ENCODE measurements at regions not wholly inside any gene's neighbourhood (a gene's known extent, or its start where the extent isn't known, plus 50 kb on each side); places are given as distances from the start of the nearest gene placed in this dataset.
"Not testable (repeated sequence)": the region's sequence is repeated elsewhere in the genome, so short reads cannot be mapped to it uniquely, and the experiment has no call there.

DNA sequence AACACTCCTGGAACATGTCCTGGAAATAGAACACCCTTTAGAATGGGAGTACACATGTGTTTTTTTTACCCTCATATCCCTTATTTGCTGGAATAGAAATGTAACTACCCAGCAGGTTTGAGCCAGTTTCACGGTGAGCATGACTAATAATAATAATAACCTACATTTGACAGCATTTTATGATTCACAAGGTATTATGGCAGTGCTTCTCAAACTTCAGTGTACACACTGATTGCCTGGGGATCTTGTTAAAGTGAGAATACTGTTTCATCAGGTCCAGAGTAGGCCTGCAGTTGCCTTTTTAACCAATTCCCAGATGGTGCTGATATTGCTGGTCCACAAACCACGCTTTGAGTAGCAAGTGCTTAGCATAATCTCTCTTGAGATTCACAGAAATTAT, 63.9 kb downstream of the NFKBIZ start:
- no peak for DNase-seq

DNA sequence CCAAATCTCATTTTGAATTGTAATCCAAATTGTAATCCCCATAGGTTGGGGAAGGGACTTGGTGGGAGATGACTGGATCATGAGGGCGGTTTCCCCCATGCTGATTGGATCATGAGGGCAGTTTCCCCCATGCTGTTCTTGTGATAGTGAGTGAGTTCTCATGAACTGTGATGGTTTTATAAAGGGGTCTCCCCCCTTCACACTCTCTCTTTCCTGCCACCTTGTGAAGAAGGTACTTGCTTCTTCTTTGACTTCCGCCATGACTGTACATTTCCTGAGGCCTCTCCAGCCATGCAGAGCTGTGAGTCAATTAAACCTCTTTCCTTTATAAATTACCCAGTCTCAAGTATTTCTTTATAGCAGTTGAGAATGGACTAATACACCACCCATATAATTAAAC, 68.4 kb downstream of the NFKBIZ start:
- not testable (repeated sequence) for DNase-seq

DNA sequence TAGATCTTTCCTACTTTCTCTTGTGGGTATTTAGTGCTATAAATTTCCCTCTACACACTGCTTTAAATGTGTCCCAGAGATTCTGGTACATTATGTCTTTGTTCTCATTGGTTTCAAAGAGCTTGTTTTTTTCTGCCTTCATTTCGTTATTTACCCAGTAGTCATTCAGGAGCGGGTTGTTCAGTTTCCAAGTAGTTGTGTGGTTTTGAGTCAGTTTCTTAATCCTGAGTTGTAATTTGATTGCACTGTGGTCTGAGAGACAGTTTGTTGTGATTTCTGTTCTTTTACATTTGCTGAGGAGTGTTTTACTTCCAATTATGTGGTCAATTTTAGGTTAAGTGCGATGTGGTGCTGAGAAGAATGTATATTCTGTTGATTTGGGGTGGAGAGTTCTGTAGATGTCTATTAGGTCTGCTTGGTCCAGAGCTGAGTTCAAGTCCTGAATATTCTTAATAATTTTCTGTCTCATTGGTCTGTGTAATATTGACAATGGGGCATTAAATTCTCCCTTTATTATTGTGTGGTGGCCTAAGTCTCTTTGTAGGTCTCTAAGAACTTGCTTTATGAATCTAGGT, 72.9 kb downstream of the NFKBIZ start:
- DNase-seq, result not testable (repeated sequence)

DNA sequence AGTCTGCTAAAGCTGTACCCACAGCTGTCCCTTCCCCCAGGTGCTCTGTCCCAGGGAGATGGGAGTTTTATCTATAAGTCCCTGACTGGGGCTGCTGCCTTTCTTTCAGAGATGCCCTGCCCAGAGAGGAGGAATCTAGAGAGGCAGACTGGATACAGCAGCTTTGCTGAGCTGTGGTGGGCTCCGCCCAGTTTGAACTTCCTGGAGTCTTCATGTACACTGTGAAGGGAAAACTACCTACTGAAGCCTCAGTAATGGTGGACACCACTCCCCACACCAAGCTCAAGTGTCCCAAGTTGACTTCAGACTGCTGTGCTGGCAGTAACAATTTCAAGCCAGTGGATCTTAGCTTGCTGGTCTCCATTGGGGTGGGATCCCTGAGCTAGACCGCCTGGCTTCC, 75.3 kb downstream of the NFKBIZ start:
- not testable (repeated sequence) for DNase-seq

DNA sequence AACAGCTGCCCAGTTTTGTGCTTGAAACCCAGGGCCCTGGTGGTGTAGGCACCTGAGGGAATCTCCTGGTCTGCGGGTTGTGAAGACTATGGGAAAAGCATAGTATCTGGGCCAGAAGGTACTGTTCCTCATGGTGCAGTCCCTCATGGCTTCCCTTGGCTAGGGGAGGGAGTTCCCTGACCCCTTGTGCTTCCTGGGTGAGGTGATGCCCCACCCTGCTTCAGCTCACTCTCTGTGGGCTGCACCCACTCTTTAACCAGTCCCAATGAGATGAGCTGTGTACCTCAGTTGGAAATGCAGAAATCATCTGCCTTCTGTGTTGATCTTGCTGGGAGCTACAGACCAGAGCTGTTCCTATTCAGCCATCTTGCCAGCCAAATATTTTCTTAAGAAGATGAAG, 75.8 kb downstream of the NFKBIZ start:
- DNase-seq, result not testable (repeated sequence)

DNA sequence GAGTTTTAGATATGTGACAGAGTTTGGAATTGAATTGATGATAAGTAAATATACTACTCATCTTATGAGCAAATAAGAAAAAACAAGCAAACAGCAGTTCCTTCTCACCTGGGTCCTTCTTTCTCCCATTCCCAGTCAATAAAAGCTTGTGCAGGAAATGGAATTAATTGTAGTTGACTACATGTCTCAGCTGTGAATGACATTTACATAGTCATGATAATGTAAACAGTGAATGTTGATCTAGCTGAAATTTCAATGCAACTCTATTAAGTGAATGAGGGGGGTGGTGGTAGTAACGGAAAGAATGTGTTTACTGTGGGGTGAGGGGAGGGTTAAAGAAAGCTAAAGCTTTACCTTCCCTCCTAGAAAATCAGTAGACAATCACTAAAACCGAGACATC, 76.2 kb downstream of the NFKBIZ start:
- DNase-seq, result peak; percentile 73

DNA sequence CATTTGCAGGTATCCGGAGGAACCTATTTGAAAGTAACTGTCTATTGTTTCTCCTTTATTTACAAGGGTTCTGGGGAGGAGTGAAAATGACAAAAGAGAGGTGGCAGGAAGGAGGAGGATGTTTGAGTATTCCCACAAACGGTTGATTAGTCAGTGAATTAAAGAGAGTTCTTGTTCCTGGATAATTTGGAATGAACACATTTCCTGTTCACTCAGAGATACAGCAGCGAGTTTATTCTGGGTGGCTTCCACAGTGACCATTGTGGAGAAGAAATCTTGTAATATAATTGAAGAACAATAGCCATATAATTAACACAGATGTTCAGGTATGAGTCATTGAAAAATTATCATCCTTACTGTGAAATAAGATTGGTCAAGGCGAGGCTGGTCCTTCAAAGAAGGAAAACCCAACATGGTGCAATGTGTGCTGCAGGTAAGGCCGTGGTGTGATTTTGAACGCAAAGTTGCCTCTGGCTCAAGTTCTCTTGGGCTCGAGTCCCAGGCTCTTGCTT, 77.3 kb downstream of the NFKBIZ start:
- DNase-seq, result peak; percentile 28

DNA sequence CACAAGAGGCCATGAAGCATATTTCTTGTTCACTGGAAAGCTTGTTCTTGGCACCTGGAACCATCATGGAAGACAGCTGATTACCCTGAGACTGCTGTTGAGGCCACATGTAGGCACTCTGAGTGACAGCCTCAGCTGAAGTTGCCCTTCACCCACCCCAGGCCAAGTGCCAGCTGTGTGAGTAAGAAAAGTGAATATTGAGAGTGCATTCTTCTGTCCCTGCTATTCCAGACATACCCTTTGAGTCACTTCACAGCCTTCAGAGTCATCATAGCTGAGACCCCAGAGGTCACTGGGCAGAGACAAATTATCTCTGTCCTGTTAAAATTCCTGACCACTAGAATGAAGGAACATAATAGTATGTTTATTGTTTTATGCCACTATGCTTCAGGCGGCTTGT, 79.6 kb downstream of the NFKBIZ start:
- DNase-seq, result no peak

DNA sequence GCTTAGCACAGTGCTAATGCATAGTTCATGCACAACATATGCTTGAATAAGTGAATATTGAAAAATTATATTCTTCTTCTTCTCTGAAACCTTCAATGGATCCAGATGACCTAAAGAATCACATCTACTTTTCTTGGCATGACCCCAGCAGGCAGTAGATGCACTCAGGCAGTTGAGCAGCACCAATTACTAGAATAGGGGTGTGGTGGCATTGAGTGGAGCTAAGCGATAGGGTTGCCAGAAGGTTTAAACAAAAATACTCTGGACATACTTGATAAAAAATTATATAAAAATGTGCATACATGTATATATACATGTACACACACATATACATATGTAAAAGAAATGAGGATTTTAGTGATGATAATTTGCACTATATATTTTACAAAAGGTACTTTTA, 81.8 kb downstream of the NFKBIZ start:
- DNase-seq, result no peak

DNA sequence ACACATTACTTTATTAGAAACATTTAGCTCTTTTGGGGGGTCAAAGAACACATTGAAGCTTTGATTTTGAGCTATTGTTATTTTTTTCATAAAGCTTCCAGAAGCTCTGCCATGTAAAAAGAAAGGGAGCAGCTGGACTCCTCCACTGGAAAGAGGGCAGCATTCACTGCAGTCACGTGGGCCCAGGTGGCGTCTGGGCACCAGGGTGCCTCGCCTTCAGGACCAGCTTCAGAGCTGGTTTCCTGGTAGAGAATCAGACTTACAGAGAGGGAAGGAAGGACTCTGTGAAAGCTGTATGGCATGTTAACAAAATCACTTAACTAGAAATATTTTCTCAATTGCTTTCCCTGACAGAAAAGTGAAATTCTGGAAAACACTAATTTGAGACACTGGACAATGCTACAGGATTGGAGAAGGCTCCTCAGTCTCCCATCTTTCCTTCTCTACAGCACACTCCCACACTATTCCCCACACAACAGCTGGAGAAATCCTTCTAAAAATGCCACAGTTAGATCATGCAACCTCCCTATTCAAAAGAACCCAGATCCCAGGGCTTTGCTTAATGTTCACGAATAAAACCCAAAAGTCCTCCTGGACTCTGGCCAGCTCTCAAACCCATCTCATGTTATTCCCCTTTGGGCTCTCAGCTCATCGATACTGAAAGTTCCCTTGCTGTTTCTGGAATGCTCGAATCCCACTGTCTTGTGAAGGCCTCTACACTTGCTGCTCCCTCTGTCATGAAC, 83.2 kb downstream of the NFKBIZ start:
- no peak for DNase-seq

DNA sequence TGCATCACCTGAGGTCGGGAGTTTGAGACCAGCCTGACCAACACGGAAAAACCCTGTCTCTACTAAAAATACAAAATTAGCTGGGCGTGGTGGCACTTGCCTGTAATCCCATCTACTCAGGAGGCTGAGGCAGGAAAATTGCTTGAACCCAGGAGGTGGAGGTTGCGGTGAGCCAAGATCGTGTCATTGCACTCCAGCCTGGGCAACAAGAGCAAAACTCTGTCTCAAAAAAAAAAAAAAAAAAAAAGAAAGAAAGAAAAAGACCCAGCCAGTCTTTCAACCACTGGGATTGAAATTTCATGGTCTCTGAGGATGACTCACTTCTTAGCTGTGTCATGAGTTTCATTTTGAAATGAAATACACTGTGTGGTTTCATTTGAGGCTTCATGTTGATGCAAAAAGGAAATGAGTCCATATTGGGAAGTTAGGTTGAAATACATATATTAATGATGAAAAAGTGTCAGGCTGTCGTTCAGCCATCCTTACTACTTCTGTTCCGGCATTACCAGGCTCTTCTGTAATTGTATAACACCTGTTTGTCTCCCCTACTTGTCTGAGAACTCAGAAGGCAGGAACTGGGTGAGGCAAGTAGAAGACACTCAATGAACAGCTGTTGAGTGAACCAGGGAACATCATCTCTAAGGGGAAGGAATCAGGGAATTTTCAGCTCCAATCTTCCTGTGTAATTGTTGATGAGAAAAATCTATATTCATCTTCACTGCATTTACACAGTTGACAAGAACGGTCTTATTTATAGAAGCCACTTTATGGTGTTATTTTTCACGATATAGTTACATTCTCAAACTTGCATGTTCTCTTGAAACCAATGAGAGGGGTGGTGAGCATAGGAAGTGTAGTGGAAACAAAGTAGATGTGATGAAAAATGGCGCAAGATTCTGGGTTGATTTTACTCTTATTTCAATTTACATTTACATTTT, 87.4 kb downstream of the NFKBIZ start:
- DNase-seq, result no peak

DNA sequence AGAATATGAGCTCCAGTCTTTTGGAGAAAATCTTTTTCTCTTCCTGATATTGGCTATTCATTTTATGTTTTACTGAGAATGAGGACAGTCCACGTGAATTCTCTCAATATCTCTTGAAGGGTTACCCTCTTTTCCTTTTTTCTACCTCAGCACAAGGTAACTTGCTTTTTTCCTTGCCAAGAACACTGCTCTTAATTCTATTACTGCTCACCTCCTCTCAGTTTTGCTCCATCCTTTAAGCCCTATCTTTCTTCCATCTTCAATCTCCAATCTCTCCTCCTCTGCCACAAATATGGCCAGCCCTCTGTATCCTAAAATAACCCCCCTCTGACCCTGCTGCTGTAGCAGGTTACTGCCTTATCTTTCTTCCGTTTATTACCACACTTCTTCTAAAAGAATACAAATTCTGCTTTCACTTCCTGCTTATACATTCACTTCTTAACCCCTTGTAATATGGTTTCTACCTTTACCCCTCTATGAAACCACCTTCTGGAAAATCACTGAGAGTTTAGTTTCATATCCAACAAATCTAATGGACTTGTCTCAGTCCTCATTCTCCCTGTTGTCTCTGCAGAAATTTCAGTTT, 89.0 kb downstream of the NFKBIZ start:
- DNase-seq, result no peak

DNA sequence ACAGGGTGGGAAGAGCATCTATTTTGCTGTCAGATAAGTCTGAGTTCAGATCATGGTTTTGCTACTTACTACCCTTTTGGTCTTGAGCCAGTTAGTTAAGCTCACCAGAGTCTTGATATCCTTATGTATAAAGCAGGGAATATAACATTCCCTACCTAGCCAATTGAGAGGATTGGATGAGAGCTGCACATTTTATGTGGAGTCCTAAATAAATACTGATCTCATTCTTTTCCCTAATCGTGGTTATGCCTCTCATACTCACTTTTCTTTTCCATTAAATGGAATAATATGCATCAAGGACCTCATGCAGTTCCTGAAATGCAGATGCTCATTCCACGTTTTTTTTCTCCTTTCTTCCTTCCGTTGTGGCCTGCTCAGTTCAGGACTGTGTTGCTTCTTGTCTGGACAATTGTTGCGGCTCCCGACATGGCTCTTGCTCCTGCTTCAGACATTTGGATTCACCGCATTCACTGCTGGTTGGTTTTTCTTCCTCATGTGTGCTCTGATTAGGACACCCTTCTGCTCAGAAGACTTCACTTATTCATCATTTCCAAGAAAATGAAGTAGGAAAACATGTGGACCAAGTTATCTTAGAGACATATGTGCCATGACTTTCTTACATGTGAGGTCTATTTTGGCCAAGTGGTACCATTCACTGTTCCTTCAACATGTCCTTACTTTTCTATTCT, 90.2 kb downstream of the NFKBIZ start:
- no peak for DNase-seq

DNA sequence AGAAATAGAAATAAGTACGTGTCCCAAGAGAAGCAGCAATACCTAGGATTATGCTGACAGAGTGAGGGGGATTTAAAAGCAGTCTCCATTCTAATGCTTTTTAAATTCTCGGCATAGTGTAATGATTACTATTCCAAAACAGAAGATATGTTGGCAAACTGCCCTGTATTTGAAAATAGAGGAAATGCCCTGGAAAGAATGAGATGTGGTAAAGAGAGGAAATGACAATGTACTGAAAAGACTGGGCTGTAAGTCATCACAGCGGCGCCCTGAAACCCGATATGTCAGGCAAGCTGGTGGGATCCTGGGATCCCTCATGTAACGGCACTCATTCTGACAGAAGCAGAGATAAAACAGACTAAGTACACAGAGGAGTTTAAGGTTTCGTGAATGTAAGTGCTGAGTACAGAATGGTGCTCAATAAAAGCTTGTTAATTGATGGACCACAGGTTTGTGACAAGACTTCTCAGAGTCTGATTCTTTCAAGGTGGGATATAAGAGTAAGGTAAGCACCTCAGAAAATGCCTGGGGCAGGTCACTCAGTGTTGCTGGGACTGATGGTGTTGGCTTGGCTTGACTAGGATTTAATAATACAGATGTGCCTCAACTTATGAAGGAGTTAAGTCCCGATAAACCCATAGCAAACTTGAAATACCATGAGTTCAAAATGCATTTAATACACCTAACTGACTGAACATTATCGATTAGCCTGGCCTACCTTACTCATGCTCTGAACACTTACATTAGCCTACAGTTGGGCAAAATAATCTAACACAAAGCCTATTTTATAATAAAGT, 91.4 kb downstream of the NFKBIZ start:
- DNase-seq, result peak; percentile 5

DNA sequence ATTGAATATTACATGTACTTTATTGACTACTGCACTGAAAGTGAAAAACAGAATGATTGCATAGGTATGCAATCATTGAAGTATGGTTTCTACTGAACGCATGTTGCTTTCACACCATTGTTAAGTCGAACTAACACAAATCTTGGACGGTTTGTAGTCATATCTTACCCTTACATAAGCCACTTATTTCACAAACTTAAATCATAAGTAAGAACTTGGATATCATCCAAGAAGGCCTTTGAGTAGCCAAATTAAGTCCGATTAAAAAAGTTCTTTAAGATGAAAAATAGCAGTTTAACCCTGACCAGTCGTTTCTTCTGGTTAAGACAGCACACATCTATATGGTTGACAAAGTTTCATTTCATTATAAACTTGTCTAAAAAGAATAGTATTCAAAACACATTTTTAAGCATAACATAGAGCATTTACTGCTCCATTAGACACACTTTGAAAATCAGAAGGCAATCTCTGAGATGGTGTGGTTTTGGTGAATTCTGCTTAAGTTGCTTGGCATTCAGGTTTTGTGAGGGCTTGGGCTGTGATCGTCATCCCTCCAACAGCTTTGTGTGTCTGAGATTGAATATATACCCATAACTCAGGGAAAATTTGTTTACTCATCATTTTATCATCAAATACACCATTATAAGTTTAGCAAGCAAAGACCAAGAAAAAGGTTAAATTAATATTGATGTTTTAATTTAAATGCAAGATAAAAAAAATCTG, 92.2 kb downstream of the NFKBIZ start:
- no peak for DNase-seq

DNA sequence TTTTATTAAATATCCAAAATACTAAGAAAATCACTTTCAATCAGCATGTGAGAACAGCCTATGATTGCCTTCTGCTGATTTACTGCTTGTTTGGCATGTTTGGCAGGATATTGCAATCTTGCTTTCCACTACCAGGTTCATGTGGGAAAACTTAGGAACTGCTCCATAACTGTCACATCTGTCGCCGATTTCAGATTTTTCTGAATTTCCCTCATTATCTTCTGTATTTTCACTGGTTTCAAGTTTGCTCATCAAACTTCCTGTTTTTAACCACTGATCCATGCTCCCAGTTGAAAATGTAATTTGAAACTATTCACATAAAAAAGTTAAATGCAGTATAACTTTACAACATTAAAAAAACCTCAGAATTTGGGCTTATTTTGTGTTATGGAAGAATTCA, 93.0 kb downstream of the NFKBIZ start:
- no peak for DNase-seq

DNA sequence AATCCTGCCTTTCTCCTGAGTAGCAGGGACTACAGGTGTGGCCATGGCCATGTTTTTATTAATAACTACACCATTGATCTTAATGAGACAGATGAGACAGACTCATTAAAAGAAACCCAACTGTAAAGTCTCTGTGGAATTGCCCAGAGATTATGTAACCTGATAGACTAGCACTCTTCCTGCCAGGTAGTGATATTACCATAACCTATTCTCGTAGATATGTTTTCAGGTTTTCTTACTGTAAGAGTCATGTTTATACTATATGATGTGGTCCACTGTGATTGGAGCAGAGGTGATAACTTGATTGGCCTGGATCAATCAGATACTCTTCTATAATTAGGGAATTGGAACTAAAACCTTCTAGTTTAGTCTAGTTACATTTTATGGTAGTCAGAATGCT, 93.7 kb downstream of the NFKBIZ start:
- DNase-seq, result no peak

DNA sequence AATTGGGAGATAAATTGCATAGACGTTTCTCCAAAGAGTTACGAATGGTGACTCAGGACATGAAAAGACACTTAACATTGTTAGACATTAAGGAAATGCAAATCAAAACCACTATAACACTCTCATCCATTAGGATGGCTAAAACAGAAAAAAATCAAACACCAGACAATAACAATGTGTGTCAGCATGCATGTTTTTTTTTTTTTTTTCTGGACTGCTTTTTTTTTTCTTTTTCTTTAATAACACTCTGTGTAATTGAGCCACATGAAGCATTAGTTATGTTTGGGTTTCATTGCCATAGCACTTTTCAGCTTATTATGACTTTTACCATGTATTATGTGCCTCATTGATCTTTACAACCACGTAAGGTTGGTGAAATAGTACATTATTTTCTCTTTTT, 95.0 kb downstream of the NFKBIZ start:
- DNase-seq, result no peak

DNA sequence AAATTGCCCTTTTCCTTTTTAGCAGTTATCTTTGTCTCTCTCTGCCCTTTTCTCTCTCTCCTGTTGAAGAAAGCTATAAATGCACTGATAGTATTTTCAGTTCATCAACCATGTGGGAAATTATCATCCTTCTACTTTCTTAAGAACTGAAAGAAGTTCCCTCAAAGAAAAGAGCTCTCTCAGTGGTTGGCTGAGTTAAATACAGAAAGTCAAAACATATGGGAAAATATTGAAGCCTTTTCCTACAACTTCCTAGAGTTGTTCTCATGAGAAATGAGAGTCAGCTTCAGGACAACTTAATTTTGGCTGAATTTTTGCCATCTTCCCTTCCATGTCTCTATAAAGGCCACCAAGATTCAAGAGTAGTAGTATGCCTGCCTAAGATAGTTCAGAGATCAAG, 96.7 kb downstream of the NFKBIZ start:
- DNase-seq, result no peak

DNA sequence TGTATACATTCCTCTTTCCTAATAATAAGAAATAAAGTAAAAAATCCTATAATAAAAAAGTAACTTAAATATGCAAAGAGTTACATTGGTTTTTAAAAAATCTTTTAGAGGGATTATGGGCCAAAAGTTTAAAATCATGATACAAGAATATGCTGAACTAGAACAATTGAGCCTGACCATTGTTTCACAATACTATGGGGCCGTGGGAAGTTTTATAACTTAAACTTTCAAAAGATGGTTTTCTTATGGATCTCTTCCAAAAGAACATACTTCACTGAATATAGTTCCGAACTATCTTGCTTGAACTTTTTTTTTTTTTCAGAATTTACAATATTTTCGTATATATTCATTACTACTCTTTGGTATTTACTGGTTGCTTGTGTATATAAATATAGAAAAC, 97.6 kb downstream of the NFKBIZ start:
- DNase-seq, result no peak

DNA sequence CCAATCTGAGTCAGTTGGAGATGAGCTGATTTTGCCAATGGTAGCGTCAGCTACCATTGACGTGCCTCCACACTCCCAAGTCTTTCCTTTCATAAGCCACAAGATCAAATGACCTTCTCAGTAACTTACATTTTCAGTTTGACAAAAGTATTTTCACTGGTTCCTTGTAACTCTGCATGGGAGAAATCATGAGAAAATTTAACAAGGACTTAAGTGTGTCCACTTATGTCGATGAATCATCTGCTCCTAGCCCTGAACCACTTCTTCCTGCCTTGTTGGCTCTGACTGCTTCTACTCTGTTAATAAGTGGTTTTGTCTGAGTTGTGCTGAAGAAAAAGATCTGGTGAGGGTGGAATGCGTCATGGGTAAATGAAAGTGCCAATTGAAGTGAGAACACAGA, 101.2 kb downstream of the NFKBIZ start:
- no peak for DNase-seq
